ENCODE measurements at regions not wholly inside any gene's neighbourhood (a gene's known extent, or its start where the extent isn't known, plus 50 kb on each side); places are given as distances from the start of the nearest gene placed in this dataset.

GRCh38 chr11:97880209-97880608 lies 1140.5 kb upstream of the CNTN5 start:
- no peak for DNase-seq (ENCODE audit: low read depth)
- no peak overlapping the region for H3K4me3 ChIP-seq (ENCODE audit: low read depth, low read length)
- TF ChIP-seq CTCF (IDR thresholded peaks at IDR 0.05; ENCODE audit: low read depth, low read length) = no peak

GRCh38 chr11:97883086-97883485 lies 1137.7 kb upstream of the CNTN5 start:
- no peak overlapping the region for H3K4me3 ChIP-seq (ENCODE audit: low read depth, low read length)
- no peak for TF ChIP-seq POLR2A (IDR thresholded peaks at IDR 0.05; ENCODE audit: extremely low read depth, insufficient read length)
- no peak for TF ChIP-seq MAX (IDR thresholded peaks at IDR 0.05; ENCODE audit: low read depth, low read length)
- no peak for TF ChIP-seq MYC (IDR thresholded peaks at IDR 0.05; ENCODE audit: low read depth, low read length)
- TF ChIP-seq CTCF (IDR thresholded peaks at IDR 0.05; ENCODE audit: low read depth, low read length) = no peak
- no peak for DNase-seq (ENCODE audit: low read depth)

- TF ChIP-seq POLR2A (IDR thresholded peaks at IDR 0.05; ENCODE audit: extremely low read depth, insufficient read length) = no peak
- TF ChIP-seq MYC (IDR thresholded peaks at IDR 0.05; ENCODE audit: low read depth, low read length) = no peak
- no peak for TF ChIP-seq CTCF (IDR thresholded peaks at IDR 0.05; ENCODE audit: low read depth, low read length)
- no peak for TF ChIP-seq MAX (IDR thresholded peaks at IDR 0.05; ENCODE audit: low read depth, low read length)
- H3K4me3 ChIP-seq (ENCODE audit: low read depth, low read length) = no peak overlapping the region
- DNase-seq (ENCODE audit: low read depth) = no peak
These were observed 1132.1 kb upstream of the CNTN5 start for GRCh38 chr11:97888641-97889040.

- no peak overlapping the region for H3K4me3 ChIP-seq (ENCODE audit: low read depth, low read length)
- no peak for DNase-seq (ENCODE audit: low read depth)
These were observed 1130.3 kb upstream of the CNTN5 start for GRCh38 chr11:97890466-97890865.

GRCh38 chr11:97893612-97894011 lies 1127.1 kb upstream of the CNTN5 start:
- no peak overlapping the region for H3K4me3 ChIP-seq (ENCODE audit: low read depth, low read length)
- DNase-seq (ENCODE audit: low read depth) = no peak
- no peak for TF ChIP-seq CTCF (IDR thresholded peaks at IDR 0.05; ENCODE audit: low read depth, low read length)
- TF ChIP-seq MAX (IDR thresholded peaks at IDR 0.05; ENCODE audit: low read depth, low read length) = no peak

More at GRCh38 chr11:97890466-97890865, 1130.3 kb upstream of the CNTN5 start:
- TF ChIP-seq MYC (IDR thresholded peaks at IDR 0.05; ENCODE audit: low read depth, low read length) (no peak), CTCF (IDR thresholded peaks at IDR 0.05; ENCODE audit: low read depth, low read length) (no peak), MAX (IDR thresholded peaks at IDR 0.05; ENCODE audit: low read depth, low read length) (no peak), POLR2A (IDR thresholded peaks at IDR 0.05; ENCODE audit: extremely low read depth, insufficient read length) (no peak)

- no peak overlapping the region for H3K4me3 ChIP-seq (ENCODE audit: low read depth, low read length)
- DNase-seq (ENCODE audit: low read depth) = no peak
- TF ChIP-seq POLR2A (IDR thresholded peaks at IDR 0.05; ENCODE audit: extremely low read depth, insufficient read length) (no peak), MYC (IDR thresholded peaks at IDR 0.05; ENCODE audit: low read depth, low read length) (no peak), CTCF (IDR thresholded peaks at IDR 0.05; ENCODE audit: low read depth, low read length) (no peak), MAX (IDR thresholded peaks at IDR 0.05; ENCODE audit: low read depth, low read length) (no peak)
These were observed 1125.8 kb upstream of the CNTN5 start for GRCh38 chr11:97894978-97895377.

Measured in NB4 (cell line).